HepG2 (cell line): ENCODE measurements at regions not wholly inside any gene's neighbourhood (a gene's known extent, or its start where the extent isn't known, plus 50 kb on each side); places are given as distances from the start of the nearest gene placed in this dataset.

Source experiments
- ATAC-seq: fragments of 200-7000 bp; cut with Tn5 transposase; 3 replicates; pipeline ENCODE4 v1.9.1; 2020; ENCODE audit warnings: mild to moderate bottlenecking, moderate library complexity
- BruUV-seq: library from RNA; stranded (reverse); fragments of 400-500 nt; replicated peaks from 2 replicates; lab custom pipeline; 2021; lab: Mats Ljungman, UMichigan
- CTCF ChIA-PET: fragments of 300-600 bp; formaldehyde crosslinking; extraction: SDS; loops from one replicate; lab custom pipeline; 2021; ENCODE audit warnings: low total read pairs, inconsistent platforms, low intra/inter-chr PET ratio; lab: Yijun Ruan, JAX
- POLR2A ChIA-PET: fragments of 350-600 bp; sonication (Branson Sonifier 250); formaldehyde crosslinking; loops from one replicate; lab custom pipeline; 2020; ENCODE audit warnings: antibody characterized with exemption, inconsistent platforms; lab: Yijun Ruan, JAX
- DNase-seq: peaks from one replicate; pipeline ENCODE4 v3.0.0-alpha.2; 2015; ENCODE audit warnings: low spot score
- FAIRE-seq: peaks from 3 replicates; lab custom pipeline; 2011; peaks lifted over from hg19 to GRCh38; lab: Jason Lieb, UNC
- H2AFZ ChIP-seq: one replicate; pipeline ENCODE4 v1.6.1; 2011; ENCODE audit warnings: low read length, inconsistent platforms
- H3K27ac ChIP-seq: fragments of 300-600 bp; 3 replicates; pipeline ENCODE4 v1.8.0; 2011; ENCODE audit warnings: mixed run types, mild to moderate bottlenecking, mixed read lengths, low read length, inconsistent platforms; ENCODE audit not compliant: insufficient read depth; ENCODE audit errors: extremely low read length
- H3K27me3 ChIP-seq, 2 experiments: fragments of 200-600 bp in 1 of 2; 2 replicates in 1 of 2; 3 replicates in 1 of 2; pipeline versions ENCODE4 v1.6.0 to v1.8.0; 2011; ENCODE audit warnings: low read length in 2 of 2, mild to moderate bottlenecking in 2 of 2, moderate library complexity in 2 of 2, inconsistent platforms in 1 of 2; ENCODE audit not compliant: insufficient read depth in 2 of 2, control insufficient read depth in 1 of 2
- H3K36me3 ChIP-seq, 2 experiments: fragments of 200-600 bp in 1 of 2; replicated peaks in 1 of 2; 2 replicates in 1 of 2; 3 replicates in 1 of 2; pipeline versions ENCODE4 v1.5.1 to v1.8.0; 2011; ENCODE audit warnings: low read length in 2 of 2, inconsistent platforms in 1 of 2; ENCODE audit not compliant: insufficient read depth in 2 of 2, control insufficient read depth in 1 of 2
- H3K4me1 ChIP-seq: 2 replicates; pipeline ENCODE4 v1.5.1; 2012; ENCODE audit warnings: low read length, inconsistent platforms; ENCODE audit not compliant: insufficient read depth
- H3K4me2 ChIP-seq: 2 replicates; pipeline ENCODE4 v1.6.0; 2011; ENCODE audit warnings: low read depth, low read length, inconsistent platforms
- H3K4me3 ChIP-seq, 3 experiments: fragments of 200-600 bp in 1 of 3; sonication (generic), shearing (Covaris generic) in 1 of 3; replicated peaks in 1 of 3; 2 replicates each; pipeline ENCODE4 v1.5.1; 2011 to 2016; ENCODE audit warnings: low read length in 3 of 3, inconsistent platforms in 2 of 3, low read depth in 2 of 3, mild to moderate bottlenecking in 2 of 3, control low read depth in 1 of 3, mixed read lengths in 1 of 3; ENCODE audit not compliant: insufficient read depth in 1 of 3
- H3K79me2 ChIP-seq: one replicate; pipeline ENCODE4 v1.6.1; 2011; ENCODE audit warnings: low read length, inconsistent platforms; ENCODE audit not compliant: insufficient read depth
- H3K9ac ChIP-seq: 2 replicates; pipeline ENCODE4 v1.6.0; 2011; ENCODE audit warnings: mild to moderate bottlenecking, low read depth, low read length, inconsistent platforms; ENCODE audit not compliant: insufficient read depth
- H3K9me3 ChIP-seq: 2 replicates; pipeline ENCODE4 v1.5.1; 2012; ENCODE audit warnings: mild to moderate bottlenecking, low read length
- H4K20me1 ChIP-seq: 2 replicates; pipeline ENCODE4 v1.6.0; 2011; ENCODE audit warnings: inconsistent platforms, mild to moderate bottlenecking, low read length, moderate library complexity; ENCODE audit not compliant: insufficient read depth
- DNMT3B ChIP-seq: conservative IDR thresholded peaks from 2 replicates; pipeline ENCODE4 v1.6.1; 2016; ENCODE audit warnings: missing biosample characterization, control low read depth
- GPN1 ChIP-seq: sonication (generic); formaldehyde crosslinking; IDR thresholded peaks from 2 replicates; pipeline ENCODE4 v1.5.1; 2020; ENCODE audit warnings: missing genetic modification reagents, borderline replicate concordance
- HOXA5 ChIP-seq: sonication (generic); formaldehyde crosslinking; IDR thresholded peaks from 2 replicates; pipeline ENCODE4 v1.4.0; 2020; ENCODE audit warnings: missing genetic modification reagents
- KAT8 ChIP-seq: IDR thresholded peaks from 2 replicates; pipeline ENCODE4 v1.6.1; 2016; ENCODE audit warnings: missing genetic modification reagents, missing compliant biosample characterization
- KDM4B ChIP-seq: sonication (generic); formaldehyde crosslinking; IDR thresholded peaks from 2 replicates; pipeline ENCODE4 v1.4.0; 2020; ENCODE audit warnings: missing genetic modification reagents
- PLRG1 ChIP-seq: fragments of 450-650 bp; conservative IDR thresholded peaks from 2 replicates; pipeline ENCODE4 v1.6.1; 2016
- SMC3 ChIP-seq: IDR thresholded peaks from 2 replicates; pipeline ENCODE4 v1.6.1; 2011; ENCODE audit warnings: low read length, improper control_type of control experiment
- TEF ChIP-seq: sonication (generic); formaldehyde crosslinking; IDR thresholded peaks from 2 replicates; pipeline ENCODE4 v1.5.0; 2020; ENCODE audit warnings: missing genetic modification reagents
- ZNF496 ChIP-seq: sonication (generic); formaldehyde crosslinking; IDR thresholded peaks from 2 replicates; pipeline ENCODE4 v1.8.1; 2023; ENCODE audit warnings: mild to moderate bottlenecking, moderate library complexity, missing genetic modification reagents; ENCODE audit not compliant: insufficient replicate concordance
- ZNF720 ChIP-seq: sonication (generic); formaldehyde crosslinking; IDR thresholded peaks from 2 replicates; pipeline ENCODE4 v1.4.0; 2020; ENCODE audit warnings: missing genetic modification reagents
- ZNF83 ChIP-seq: sonication (generic); formaldehyde crosslinking; IDR thresholded peaks from 2 replicates; pipeline ENCODE4 v1.4.0; 2020; ENCODE audit warnings: missing genetic modification reagents, mild to moderate bottlenecking, borderline replicate concordance
- ZNF850 ChIP-seq: sonication (generic); formaldehyde crosslinking; conservative IDR thresholded peaks from 2 replicates; pipeline ENCODE4 v1.9.0; 2021; ENCODE audit warnings: mild to moderate bottlenecking, missing genetic modification reagents
- WGBS: methylation state at CpG from one replicate; pipeline ENCODE4 v1.1.6; 2017; ENCODE audit warnings: low lambda C conversion rate; 5-methylcytosine and 5-hydroxymethylcytosine counted together
- in situ Hi-C: cut with HindIII; loops from 2 replicates; pipeline ENCODE4 v1.10.0; 2017; ENCODE audit warnings: low pct_unique_long_range_greater_than_20kb; ENCODE audit not compliant: extremely low pct_ligation_motif_present
- intact Hi-C: fragments of 100-400 bp; cut with micrococcal nuclease; formaldehyde crosslinking; loops from one replicate; pipeline ENCODE4 v1.10.0; 2022; ENCODE audit not compliant: unreplicated experiment
- TF ChIP-seq, protein P1 (sequence below): sonication (generic); formaldehyde crosslinking; IDR thresholded peaks from 2 replicates; pipeline ENCODE4 v1.4.0; 2020; ENCODE audit warnings: low read depth, mild to moderate bottlenecking, missing genetic modification reagents
- TF ChIP-seq, protein P2 (sequence below): IDR thresholded peaks from 2 replicates; pipeline ENCODE4 v1.4.0; 2020; ENCODE audit warnings: mild to moderate bottlenecking, missing genetic modification reagents
- TF ChIP-seq, protein P3 (sequence below): IDR thresholded peaks from 2 replicates; pipeline ENCODE4 v1.6.1; 2012; ENCODE audit warnings: inconsistent platforms

- Histone ChIP-seq H3K79me2 (no peaks in the 10 kb centered on the region), H2AFZ (no peak overlapping the region), H3K36me3 (peaks cover 4 to 13% of the 10 kb centered on the region in 2 experiments), H3K4me1 (peaks cover 5% of the 10 kb centered on the region; the same call in 1 of the 2 replicates), H3K27me3 (no peaks in the 10 kb centered on the region), H3K9ac (no peak overlapping the region), H3K27ac (no peak overlapping the region), H4K20me1 (0 out of 2 replicates have a peak, but pooled peaks cover 3% of the 10 kb centered on the region), H3K4me3 (no peak overlapping the region), H3K4me2 (no peak overlapping the region), H3K9me3 (peaks cover 4% of the 10 kb centered on the region)
- intact Hi-C loops, result no loop called here
- ChIA-PET POLR2A (no interaction called here), CTCF (no interaction called here)
- TF ChIP-seq GPN1 (no peak), KDM4B (CRISPR knock-in tag) (no peak), ZNF720 (no peak), PLRG1 (no peak), KAT8 (CRISPR knock-in tag) (no peak), ZNF83 (CRISPR knock-in tag) (no peak)
- DNase-seq (no peak), ATAC-seq (no peak), FAIRE-seq (no peak)
- in situ Hi-C loops, result no loop called here
- BruUV-seq, result no TSS peak
These were observed 236.2 kb upstream of the KLF14 start for GRCh38 chr7:130970196-130970595.

DNA sequence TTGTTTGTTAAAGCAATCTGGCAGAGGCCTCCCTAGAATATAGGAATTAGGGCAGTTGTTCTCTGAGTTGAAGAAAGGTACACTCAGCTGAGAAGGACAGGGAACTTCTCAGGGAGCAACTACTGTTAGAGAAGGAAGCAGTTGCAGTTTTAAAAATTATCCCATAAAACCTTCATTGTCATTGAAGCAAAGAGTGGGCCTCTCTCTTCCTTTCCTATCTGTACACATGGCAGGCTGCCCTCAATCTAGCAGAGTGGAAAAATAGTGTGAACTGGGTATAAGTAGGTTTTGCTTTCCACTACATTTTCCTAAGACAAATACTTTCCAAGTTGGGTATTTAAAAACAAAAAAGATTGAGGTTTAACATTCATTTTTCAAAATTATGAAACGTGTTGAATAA is 236.7 kb upstream of the KLF14 start:
- no peak overlapping the region for H3K27ac ChIP-seq
- POLR2A ChIA-PET, result no interaction called here
- TF ChIP-seq DNMT3B (CRISPR knock-in tag), result no peak
- no peak for TF ChIP-seq ZNF850 (CRISPR knock-in tag)
- no peak for TF ChIP-seq ZNF496 (CRISPR knock-in tag)
- TF ChIP-seq, protein P1, sequence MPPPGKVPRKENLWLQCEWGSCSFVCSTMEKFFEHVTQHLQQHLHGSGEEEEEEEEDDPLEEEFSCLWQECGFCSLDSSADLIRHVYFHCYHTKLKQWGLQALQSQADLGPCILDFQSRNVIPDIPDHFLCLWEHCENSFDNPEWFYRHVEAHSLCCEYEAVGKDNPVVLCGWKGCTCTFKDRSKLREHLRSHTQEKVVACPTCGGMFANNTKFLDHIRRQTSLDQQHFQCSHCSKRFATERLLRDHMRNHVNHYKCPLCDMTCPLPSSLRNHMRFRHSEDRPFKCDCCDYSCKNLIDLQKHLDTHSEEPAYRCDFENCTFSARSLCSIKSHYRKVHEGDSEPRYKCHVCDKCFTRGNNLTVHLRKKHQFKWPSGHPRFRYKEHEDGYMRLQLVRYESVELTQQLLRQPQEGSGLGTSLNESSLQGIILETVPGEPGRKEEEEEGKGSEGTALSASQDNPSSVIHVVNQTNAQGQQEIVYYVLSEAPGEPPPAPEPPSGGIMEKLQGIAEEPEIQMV (CRISPR knock-in tag), result no peak
- TF ChIP-seq, protein P2, sequence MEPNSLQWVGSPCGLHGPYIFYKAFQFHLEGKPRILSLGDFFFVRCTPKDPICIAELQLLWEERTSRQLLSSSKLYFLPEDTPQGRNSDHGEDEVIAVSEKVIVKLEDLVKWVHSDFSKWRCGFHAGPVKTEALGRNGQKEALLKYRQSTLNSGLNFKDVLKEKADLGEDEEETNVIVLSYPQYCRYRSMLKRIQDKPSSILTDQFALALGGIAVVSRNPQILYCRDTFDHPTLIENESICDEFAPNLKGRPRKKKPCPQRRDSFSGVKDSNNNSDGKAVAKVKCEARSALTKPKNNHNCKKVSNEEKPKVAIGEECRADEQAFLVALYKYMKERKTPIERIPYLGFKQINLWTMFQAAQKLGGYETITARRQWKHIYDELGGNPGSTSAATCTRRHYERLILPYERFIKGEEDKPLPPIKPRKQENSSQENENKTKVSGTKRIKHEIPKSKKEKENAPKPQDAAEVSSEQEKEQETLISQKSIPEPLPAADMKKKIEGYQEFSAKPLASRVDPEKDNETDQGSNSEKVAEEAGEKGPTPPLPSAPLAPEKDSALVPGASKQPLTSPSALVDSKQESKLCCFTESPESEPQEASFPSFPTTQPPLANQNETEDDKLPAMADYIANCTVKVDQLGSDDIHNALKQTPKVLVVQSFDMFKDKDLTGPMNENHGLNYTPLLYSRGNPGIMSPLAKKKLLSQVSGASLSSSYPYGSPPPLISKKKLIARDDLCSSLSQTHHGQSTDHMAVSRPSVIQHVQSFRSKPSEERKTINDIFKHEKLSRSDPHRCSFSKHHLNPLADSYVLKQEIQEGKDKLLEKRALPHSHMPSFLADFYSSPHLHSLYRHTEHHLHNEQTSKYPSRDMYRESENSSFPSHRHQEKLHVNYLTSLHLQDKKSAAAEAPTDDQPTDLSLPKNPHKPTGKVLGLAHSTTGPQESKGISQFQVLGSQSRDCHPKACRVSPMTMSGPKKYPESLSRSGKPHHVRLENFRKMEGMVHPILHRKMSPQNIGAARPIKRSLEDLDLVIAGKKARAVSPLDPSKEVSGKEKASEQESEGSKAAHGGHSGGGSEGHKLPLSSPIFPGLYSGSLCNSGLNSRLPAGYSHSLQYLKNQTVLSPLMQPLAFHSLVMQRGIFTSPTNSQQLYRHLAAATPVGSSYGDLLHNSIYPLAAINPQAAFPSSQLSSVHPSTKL (CRISPR knock-in tag), result no peak
- TF ChIP-seq, protein P3, sequence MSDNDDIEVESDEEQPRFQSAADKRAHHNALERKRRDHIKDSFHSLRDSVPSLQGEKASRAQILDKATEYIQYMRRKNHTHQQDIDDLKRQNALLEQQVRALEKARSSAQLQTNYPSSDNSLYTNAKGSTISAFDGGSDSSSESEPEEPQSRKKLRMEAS, result no peak
- no peak for TF ChIP-seq HOXA5 (CRISPR knock-in tag)
- no peak for TF ChIP-seq TEF (CRISPR knock-in tag)
- TF ChIP-seq SMC3, result no peak

More for the DNA sequence above, 236.7 kb upstream of the KLF14 start:
- no TSS peak for BruUV-seq
- Histone ChIP-seq H2AFZ (no peak overlapping the region), H3K4me2 (no peak overlapping the region), H3K4me3 (no peak overlapping the region), H3K27me3 (no peaks in the 10 kb centered on the region), H3K9ac (no peak overlapping the region), H3K79me2 (no peaks in the 10 kb centered on the region), H3K9me3 (peaks cover 9% of the 10 kb centered on the region), H4K20me1 (0 out of 2 replicates have a peak, but pooled peaks cover 3% of the 10 kb centered on the region), H3K36me3 (peaks cover 7 to 17% of the 10 kb centered on the region in 2 experiments), H3K4me1 (peaks cover 5% of the 10 kb centered on the region; the same call in 1 of the 2 replicates)
- in situ Hi-C loops (no loop called here), intact Hi-C loops (no loop called here)
- DNase-seq (no peak), ATAC-seq (no peak), FAIRE-seq (no peak)
- WGBS, result 88% methylated on average over 1 of the region's 1 CpG
- CTCF ChIA-PET, result no interaction called here
